ENCODE measurements at regions not wholly inside any gene's neighbourhood (a gene's known extent, or its start where the extent isn't known, plus 50 kb on each side); places are given as distances from the start of the nearest gene placed in this dataset.
"Not testable (repeated sequence)": the region's sequence is repeated elsewhere in the genome, so short reads cannot be mapped to it uniquely, and the experiment has no call there.

GRCh38 chr19:7400815-7401214, 52.1 kb downstream of the ARHGEF18 start:
- WGBS (ENCODE audit: insufficient coverage, low coverage, low lambda C conversion rate, missing lambda C conversion rate): 90% methylated on average over 3 of the region's 5 CpGs

DNA sequence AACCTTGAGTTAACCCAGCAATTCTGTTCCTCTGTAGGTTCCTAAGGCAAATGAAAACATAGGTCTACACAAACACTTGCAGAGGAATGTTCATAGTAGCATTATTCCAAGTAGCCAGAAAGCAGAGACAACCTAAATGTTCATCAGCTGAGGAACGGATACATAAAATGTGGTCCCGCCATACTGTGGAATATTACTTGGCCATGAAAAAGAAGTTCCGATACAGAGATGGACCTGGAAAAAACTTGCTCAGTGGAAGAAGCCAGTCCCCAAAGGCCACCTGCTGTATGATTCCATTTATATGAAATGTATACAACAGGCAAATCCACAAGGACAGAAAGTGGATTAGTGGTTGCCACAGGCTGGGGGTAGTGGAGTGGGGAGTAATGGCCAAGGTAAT, 53.0 kb downstream of the ARHGEF18 start:
- Histone ChIP-seq H3K27me3 (no peaks in the 10 kb centered on the region), H3K4me1 (peaks cover 0 to 15% (median 6%) of the 10 kb centered on the region in 4 donors), H3K9me3 (no peaks in the 10 kb centered on the region), H3K36me3 (no peaks in the 10 kb centered on the region), H3K4me3 (no peak overlapping the region), H3K27ac (no peak overlapping the region)
- whole genome bisulfite sequencing (ENCODE audit: insufficient coverage, low coverage, low lambda C conversion rate, missing lambda C conversion rate): 96% methylated on average over 3 of the region's 3 CpGs
- no peak for DNase-seq
- no peak for TF ChIP-seq CTCF (IDR thresholded peaks at IDR 0.05)
- TF ChIP-seq POLR2A (IDR thresholded peaks at IDR 0.05): no peak
- no peak for ATAC-seq
- intact Hi-C loops (cut with DNase I): no loop called here

More at GRCh38 chr19:7400815-7401214, 52.1 kb downstream of the ARHGEF18 start:
- H3K36me3 ChIP-seq: no peaks in the 10 kb centered on the region
- no peak for TF ChIP-seq CTCF (IDR thresholded peaks at IDR 0.05)
- H3K9me3 ChIP-seq: no peaks in the 10 kb centered on the region
- ATAC-seq (no peak), DNase-seq (no peak)
- intact Hi-C loops (cut with DNase I): no loop called here
- no peaks in the 10 kb centered on the region for H3K27me3 ChIP-seq
- H3K27ac ChIP-seq: no peak overlapping the region
- H3K4me3 ChIP-seq: no peak overlapping the region
- peaks cover 0 to 18% (median 9%) of the 10 kb centered on the region in 4 donors for H3K4me1 ChIP-seq

GRCh38 chr19:7405482-7405881, 56.7 kb downstream of the ARHGEF18 start:
- H3K27me3 ChIP-seq; H3K27ac ChIP-seq; DNase-seq; H3K9me3 ChIP-seq; H3K4me1 ChIP-seq; intact Hi-C loops (cut with DNase I); H3K36me3 ChIP-seq; ATAC-seq; H3K4me3 ChIP-seq: not testable (repeated sequence)
- 96% methylated on average over 5 of the region's 5 CpGs for WGBS (ENCODE audit: insufficient coverage, low coverage, low lambda C conversion rate, missing lambda C conversion rate)

DNA sequence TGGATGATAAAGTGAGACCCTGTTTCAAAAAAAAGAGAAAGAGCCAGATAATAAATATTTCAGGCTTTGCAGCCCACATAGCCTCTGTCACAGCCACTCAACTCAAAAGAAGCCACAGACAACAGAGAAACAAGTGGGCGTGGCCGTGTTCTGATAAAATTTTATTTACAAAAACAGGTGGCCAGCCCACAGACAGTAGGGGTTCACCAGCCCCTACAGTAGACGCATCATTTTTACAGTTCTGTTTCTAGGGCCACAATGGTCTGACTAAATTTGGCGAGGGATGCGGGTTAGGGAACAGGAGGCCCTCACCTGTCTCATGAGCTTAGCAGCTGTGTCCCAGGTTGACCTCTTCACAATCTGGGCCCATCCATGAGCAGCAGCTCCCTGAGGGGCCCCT, 59.5 kb downstream of the ARHGEF18 start:
- Histone ChIP-seq H3K4me1 (no peaks in the 10 kb centered on the region), H3K27me3 (no peaks in the 10 kb centered on the region), H3K36me3 (no peaks in the 10 kb centered on the region), H3K27ac (no peak overlapping the region), H3K9me3 (no peaks in the 10 kb centered on the region), H3K4me3 (no peak overlapping the region)
- DNase-seq: no peak
- no peak for ATAC-seq
- intact Hi-C loops (cut with DNase I): no loop called here
- TF ChIP-seq CTCF (IDR thresholded peaks at IDR 0.05) (no peak), POLR2A (IDR thresholded peaks at IDR 0.05) (no peak)
- WGBS (ENCODE audit: insufficient coverage, low coverage, low lambda C conversion rate, missing lambda C conversion rate): 86% methylated on average over 4 of the region's 5 CpGs

DNA sequence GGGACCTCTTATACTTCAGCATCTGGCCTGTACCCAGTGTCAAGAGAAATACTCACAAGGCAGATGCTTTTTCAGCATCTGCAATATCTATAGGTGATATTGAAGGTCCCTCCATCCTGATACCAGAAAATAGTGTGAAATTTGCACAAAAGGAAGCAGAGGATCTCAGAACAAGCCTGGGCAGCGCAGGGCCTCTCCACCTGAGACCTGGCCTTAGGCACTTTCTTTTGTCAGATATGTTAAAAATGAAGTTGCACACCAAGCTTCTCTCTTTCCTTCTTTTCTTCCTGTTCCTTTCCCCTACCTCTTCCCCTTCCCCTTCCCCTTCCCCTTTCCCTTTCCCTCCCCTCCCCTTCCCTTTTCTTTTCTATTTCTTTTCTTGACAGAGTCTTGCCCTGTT, 62.2 kb downstream of the ARHGEF18 start:
- no peak for TF ChIP-seq POLR2A (IDR thresholded peaks at IDR 0.05)
- TF ChIP-seq CTCF (IDR thresholded peaks at IDR 0.05): no peak
- DNase-seq (no peak), ATAC-seq (no peak)
- no peaks in the 10 kb centered on the region for H3K36me3 ChIP-seq
- H3K4me3 ChIP-seq: no peak overlapping the region
- peaks cover 0 to 4% (median 0%) of the 10 kb centered on the region in 4 donors for H3K4me1 ChIP-seq
- H3K9me3 ChIP-seq: no peaks in the 10 kb centered on the region
- WGBS (ENCODE audit: insufficient coverage, low coverage, low lambda C conversion rate, missing lambda C conversion rate): 92% methylated on average over 1 of the region's 1 CpG
- no peaks in the 10 kb centered on the region for H3K27me3 ChIP-seq
- H3K27ac ChIP-seq: no peak overlapping the region
- intact Hi-C loops (cut with DNase I): no loop called here
